ENCODE measurements at regions not wholly inside any gene's neighbourhood (a gene's known extent, or its start where the extent isn't known, plus 50 kb on each side); places are given as distances from the start of the nearest gene placed in this dataset.

GRCh38 chr22:27433099-27433498 lies 368.5 kb downstream of the MN1 start:
- no peak for TF ChIP-seq CTCF (IDR thresholded peaks at IDR 0.05)
- no peak for TF ChIP-seq POLR2A (IDR thresholded peaks at IDR 0.05)
